Ecto neural progenitor cell (in vitro differentiated cells): ENCODE measurements at regions not wholly inside any gene's neighbourhood (a gene's known extent, or its start where the extent isn't known, plus 50 kb on each side); places are given as distances from the start of the nearest gene placed in this dataset.

Experiments used
- DNase-seq: peaks from one replicate; pipeline ENCODE4 v3.0.0-alpha.2; 2018; ENCODE audit warnings: low spot score

DNA sequence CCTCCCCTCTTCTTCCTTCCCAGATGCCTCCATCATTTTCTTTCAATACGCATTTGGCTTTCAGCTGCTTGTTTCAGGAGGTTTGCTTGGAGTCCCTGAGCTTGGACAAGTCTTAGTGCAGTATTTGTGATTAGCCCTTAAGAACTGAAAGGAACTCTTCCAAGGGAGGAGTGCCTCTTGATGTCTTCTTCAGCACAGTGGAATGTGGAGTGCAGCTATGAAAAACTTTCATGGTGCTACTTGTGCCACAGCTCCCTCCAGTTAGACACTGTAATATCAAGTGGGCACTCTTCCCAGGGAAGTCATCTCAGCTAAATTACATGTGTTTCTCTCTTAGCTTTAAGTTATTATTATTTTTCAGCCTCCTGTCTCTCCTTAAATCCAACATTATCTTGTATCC is 173.1 kb downstream of the NECTIN3 start:
- no peak for DNase-seq

DNA sequence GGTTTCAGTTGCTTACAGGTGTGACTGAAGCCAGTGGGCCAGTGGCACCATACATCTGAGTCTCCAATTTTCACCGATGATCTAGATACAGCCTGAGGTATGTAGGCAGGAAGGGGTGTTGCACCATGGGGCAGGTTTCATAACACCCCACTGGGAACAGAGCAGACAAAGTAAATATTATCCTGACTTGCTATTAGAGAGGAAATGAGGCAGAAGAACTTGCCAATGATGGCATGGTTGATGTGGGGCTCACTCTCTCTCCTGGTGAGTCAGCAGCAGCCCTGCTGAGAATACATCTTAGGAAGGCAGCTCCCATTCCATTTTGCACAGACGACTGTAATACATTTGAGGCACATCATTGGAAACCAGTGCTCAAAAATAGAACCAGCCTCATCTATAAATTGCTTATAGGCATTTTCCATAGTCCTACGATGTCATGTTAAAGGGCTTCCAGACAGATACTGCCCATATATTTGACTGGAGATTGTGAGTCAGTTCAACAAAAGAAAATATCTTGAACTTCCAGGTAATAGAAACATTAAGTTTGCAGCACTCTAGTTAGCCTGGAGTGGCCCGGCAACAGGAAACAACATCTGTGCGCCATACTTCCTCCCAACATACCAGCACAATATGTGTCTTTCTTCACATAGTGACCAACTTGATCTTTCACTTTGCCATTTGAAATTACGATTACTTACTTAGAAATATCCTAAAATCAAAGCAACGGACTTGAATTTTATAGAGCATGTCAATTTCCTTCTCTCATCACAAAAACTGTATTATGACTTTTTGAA is 175.5 kb downstream of the NECTIN3 start:
- no peak for DNase-seq

DNA sequence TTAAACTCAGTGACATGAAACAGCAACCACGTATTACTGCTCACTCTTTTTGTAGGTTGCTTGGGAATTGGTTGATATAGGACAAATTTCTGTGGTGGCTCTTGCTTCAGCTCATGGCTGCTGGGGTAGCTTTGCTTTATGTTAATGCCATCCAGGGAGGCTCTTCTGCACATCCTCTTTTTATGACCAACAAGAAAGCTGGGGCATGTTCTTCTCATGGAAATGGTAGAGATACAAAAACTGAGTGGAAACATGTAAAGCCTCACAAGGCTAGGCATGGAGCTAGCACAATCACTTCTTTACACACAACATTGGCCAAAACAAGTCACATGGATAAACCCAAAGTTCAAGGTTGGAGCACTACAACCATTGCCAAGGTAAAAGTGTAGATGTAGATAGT is 176.8 kb downstream of the NECTIN3 start:
- no peak for DNase-seq

DNA sequence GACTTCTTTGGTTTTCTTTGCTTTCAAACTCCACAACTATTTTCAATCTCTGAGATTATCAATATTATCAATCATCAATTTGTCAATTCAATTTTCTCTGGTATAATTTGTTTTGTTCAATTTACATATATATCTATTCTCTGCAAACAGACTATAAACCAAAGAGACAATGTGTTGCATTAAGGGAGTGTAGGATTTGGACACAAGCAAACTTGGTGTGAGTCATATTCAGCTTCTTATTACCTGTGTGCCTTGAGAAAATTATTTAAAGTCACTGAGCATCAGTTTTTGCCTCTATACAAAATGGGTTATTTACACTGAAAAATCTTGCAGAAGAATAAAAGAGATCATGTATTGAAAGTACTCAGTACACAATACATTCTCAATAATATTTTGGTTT is 177.8 kb downstream of the NECTIN3 start:
- no peak for DNase-seq

DNA sequence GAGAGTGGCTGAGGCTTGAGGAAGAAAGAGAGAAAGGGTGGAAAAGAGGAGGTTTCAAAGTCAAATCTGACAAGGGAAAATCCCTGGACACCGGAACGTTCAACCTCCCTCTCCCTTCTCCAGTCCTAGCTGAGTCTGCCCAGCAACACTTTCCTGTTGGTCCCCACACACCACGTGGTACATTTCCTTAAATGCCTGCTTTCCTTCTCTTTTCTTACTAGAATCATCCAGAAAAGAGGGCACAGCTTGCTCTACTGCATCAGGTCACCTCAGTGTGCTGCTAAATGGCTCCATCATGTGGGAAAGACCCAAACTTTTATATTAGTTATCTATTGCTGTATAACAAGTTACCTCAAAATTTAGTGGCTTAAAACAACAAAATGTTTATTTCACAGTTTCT is 181.2 kb downstream of the NECTIN3 start:
- no peak for DNase-seq

DNA sequence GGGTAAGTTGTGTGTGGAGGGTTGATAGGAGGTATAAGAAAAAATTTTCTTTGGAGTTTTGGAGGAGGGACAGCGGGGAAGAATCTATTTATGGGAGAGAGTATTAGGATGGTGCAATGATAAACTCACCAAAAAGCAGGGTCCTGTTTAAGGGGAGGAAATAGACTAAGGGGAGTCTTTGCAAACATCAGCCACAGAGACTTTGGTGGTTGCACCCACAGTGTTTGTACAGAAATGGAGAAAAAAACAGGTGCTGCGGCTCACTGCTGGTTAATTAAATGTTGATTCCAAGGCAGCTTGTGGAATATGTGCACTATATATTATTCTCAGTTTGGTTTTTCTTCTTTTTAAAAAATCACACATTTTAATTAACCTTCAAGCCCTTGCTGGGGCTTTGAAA is 182.1 kb downstream of the NECTIN3 start:
- no peak for DNase-seq

DNA sequence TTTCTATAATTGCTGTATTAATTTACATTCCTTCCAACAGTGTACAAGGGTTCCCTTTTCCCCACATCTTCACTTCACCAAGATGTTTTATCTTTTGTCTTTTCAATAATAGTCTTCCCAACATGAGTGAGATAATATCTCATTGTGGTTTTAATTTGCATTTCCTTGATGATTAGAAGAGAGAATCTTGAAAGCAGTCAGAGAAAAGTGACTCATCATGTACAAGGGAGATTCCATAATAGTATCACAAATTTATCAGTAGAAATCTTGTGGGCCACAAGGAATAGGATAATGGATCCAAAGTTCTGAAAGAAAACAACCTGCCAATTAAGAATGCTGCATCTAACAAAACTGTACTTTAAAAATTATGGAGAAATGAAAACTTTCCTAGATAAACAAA is 189.3 kb downstream of the NECTIN3 start:
- no peak for DNase-seq

DNA sequence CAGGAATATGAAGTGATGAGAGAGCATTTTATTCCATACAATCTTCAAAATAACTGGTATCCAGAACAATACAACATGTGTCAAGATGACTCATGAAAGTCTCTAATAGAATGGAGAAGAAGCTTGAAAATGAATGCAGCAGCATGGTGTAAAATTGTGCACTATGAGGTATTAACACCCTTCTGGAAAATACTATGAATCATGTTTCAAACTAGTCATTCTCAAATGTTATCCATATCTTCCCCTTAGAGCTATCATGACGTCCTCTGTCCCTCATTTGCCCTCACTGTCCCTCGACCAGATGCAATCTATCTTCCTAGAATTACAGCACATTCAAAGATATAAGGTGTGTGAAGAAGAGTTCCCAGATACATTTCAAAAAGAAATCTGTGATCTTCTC is 198.2 kb downstream of the NECTIN3 start:
- no peak for DNase-seq

DNA sequence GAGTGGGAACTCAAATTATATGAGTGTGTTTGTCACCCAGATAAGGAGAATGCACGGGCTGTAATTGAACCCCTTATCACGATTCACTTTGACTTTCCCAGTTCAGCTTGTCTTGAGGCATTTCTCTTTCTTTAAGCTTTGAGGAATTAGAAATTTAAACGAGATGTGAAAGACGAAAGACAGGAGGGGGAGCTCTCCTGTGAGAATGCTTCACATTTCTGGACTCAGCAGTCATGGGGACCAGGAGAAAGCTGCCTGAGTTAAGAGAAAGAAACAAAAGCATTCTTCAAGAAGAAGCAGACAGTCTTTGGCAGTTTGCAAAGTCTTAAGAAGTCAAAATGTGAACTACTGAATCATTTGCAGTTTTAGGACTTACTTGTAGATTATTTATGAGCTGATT is 205.6 kb downstream of the NECTIN3 start:
- DNase-seq: no peak

DNA sequence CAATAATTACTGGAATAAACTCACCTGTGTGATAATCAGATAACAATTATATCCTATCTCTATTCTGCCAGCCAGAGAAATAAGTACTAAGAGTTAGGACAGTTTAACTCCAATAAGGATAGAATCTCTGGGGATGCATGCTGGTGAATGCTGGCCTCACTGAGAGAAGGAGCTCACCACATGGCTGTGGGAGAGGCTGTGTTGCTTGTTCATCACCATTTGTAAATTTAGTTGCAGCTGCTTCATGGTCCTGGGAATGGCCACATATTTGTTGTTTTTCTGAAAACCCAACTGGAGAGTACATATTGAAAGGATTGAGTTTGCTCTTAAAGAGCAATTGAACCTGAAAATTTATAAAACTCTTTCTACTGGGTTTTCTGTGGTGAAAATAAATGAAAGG is 207.3 kb downstream of the NECTIN3 start:
- no peak for DNase-seq

DNA sequence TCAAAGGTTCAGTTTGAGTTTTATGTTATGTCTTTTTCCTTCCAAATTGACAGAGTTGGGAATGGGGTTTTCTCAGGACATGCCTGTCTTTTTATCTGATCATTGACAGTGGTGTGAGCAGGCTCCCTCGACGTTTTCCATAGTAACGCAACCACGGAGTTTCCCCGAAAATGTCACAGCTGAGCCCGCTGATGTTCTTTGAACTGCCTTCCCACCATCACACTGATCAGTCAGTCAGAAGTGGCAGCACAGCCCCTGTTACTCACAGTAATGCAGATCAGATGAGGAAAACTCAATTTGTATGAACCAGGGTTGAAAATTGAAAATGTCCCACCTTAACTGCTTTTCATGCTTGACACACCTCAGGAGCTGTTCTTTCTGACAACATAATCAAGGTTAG is 210.4 kb downstream of the NECTIN3 start:
- no peak for DNase-seq

DNA sequence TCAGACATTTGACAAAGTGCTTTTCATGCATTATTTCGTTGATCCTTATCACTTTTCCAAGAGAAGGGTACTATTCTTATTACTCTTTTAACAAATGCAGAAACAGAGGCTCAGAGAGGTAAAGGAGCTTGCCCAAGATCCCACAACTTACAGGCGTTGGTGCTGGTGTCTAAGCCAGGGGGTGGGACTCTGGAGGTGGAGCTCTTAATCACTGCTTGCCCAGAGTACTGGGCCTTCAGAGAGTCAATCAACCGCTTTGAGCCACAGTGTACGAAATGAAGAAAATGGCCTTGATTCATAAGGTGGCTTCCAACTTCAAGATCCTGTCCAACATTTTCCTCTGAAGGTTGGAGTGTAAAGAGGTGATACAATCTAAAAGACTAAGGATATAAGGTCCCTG is 211.5 kb downstream of the NECTIN3 start:
- DNase-seq: no peak

DNA sequence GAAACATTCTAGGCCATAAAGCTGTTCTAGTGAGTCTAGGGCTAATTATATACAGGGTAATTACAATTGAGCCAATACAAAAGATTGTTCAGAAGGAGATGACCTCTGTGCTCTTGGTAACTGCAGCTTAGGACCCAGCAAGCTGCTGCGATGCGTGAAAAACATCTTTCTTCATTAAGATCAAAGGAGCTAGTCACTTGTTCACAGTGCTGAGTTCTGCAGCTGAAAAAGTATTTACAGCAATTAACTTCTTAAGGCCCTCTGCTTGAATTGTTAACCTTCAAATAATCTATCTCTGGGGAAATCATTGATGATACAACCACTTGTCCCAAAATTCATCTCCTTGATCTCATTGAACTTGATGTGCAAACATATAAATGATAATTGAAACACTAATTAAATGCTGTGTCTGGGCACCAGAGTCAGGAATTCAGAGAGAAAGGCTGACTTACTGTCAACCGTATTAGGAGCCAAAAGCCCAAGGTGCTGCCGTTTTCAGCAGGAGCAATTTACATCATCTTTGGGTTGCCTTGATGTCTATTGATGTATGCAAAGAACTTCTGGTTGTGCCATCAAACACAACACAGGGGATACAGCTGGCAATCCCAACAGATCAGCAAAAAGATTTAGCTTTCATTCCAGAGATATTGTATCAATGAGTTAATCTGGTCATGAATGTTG is 213.0 kb downstream of the NECTIN3 start:
- DNase-seq: no peak

DNA sequence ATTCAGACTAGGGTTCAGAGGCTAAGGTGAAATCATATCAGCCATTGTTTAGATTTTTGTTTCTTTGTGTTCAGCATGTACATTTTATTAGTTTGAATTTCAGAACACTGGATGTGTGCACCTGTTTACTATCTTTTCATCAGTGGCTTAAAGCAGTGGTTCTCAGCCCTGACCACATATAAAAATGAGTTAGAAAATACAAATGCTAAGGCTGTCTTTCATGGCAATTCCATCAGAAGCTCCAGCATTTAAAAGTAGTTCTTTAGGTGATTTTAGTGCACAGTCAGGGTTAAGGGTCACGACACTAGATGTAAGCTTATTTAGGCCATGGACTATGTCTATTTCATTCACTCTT is 213.5 kb downstream of the NECTIN3 start:
- DNase-seq: no peak

DNA sequence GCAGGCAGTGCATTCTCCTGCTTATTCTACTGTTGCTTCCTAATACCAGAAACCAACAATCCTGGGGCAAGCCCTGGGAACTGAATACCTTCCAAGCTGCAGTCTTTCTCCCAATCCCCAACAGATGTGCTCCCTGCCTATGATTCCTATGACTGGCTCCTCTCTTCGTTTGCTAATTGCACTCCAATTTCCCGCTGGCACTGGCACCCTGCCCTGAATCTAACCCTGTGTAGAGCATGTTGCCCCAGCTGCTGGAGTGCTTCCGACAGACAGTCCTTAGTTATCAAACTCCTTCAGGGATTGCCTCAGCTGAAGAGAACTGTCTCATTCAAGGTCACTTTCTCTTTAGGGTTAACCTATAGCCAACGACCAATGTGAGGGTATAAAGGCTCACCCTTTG is 214.1 kb downstream of the NECTIN3 start:
- no peak for DNase-seq

DNA sequence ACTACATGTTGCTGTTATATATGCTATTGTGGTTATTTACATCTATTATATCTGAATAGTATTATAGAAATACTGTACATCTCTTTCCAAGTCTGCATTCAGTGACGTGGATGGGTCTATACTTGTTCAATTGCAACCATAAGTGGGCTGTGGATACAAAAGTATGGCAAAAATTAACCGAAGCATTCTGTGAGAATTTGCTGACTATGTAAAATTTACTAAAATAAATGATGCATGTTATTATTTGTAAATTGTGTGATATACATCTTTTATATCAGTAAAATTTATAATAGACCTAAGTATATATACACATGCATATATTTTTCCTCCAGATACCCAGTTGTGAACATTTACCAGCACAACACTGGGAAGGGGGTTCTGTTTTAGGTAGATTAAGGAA is 215.1 kb downstream of the NECTIN3 start:
- no peak for DNase-seq

DNA sequence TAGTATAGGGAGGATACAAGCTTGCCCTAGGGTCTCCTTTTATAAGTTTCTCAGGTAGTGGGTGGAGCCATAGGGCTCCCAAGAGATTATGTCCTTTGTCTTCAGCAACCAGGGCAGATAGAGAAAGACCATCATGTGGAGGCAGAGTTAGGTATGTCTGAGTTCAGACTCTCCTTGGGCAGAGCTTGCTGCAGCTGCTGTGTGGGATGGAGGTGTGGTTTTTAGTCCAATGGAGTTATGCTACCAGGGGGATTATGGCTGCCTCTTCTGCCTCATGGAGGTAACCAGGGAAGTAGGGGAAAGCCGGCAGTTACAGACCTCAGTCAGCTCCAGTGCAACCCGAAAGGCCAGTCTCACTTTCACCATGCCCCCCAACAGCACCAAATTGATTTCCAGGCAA is 220.5 kb downstream of the NECTIN3 start:
- DNase-seq: no peak

DNA sequence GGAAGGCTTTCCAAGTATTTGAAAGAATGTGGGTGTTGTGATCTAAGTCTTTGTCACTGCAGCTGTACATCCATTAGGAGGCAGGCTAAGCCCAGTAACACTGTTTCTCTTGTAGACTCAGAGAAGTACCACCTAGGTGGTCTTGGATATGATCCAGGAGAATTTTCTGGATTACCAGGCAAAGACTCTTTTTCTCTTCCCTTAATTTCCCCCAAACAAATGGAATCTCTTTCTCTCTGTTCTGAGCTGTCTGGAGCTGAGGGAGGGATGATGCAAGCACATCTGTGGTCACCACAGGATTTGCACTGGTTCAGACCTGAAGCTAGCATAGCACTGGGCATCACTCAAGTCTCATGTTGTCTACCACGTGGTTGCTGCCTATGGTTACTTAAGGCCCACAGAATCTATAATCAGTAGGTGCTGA is 227.6 kb downstream of the NECTIN3 start:
- no peak for DNase-seq

DNA sequence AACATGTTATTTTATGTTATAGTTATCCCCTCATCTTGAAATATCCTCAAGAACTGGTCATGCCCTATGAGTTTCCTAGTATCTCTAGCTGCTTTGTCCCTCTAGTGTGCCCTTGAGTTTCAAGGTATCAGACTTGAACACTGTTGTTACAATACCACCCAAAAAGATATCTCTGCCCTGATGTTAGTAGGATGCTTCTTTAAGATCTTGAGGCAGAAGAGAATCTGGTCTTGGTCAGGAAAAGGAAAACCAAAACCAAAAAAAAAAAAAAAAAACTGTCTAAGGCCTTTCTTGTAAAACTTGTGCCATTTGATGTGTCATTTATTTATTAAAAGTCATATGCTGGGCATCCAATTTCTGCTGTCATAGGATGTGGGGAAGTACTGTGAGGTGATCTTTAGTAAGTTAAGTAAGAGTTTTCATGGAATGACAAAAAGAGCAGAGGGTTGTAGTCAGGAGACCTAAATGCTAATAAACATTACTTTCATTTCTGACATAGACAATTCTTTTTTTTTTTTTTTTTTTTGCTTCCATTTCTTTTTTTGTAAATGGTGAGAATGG is 229.7 kb downstream of the NECTIN3 start:
- DNase-seq: no peak

DNA sequence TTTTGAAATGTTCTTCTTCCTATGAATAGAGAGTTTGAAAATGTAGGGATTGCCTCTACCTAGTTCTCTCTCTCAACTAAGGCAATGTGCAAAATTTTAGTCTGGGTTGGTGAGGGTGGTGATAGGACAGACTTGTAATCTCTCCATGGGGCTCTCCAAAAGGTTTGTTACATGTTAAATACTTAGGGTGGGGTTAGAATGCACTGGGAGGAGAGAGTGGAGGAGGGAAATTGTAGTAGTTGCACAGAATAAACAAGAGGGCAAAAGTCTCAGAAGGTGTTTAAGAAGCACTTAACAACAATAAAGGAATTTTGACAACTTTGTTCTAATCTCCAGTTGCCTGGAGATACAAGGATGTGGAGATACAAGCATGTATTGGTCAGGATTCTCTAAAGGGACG is 230.4 kb downstream of the NECTIN3 start:
- DNase-seq: no peak

DNA sequence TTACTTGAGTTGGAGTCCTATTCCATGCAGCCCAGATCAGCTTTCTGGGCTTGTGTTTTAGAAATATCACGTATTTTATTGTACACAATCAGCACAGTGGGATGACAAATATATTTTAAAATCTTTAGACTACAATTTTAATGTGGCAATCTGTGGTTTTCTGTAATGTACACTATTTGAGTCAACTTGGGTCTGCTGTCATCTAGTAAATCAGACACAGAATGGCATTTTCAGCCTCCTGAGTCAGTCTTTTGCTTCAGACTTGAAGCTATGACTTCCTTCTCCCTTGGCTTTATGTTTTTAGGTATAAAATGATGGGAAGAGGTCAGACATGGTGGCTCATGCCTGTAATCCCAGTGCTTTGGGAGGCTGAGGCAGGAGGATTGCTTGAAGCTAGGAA is 232.1 kb downstream of the NECTIN3 start:
- DNase-seq: no peak

DNA sequence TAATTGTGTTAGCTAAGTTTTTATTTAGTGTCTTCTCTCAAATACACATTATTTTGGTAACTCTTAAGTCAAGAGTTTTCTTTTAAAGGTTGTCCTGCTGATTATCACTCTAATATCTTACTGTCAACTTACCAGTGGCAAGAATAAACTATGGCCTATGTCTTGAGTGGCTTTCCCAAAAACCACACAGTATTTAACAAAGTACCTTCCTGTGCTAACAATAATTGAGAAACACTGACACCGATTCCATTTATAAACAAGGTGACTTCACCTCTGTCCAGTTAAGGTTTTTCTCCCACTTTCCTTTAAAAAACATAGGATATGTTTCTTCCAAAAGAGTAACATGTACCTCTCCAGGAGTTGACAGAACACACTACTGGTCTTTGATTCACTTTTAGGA is 234.3 kb upstream of the CD96 start:
- DNase-seq: no peak

DNA sequence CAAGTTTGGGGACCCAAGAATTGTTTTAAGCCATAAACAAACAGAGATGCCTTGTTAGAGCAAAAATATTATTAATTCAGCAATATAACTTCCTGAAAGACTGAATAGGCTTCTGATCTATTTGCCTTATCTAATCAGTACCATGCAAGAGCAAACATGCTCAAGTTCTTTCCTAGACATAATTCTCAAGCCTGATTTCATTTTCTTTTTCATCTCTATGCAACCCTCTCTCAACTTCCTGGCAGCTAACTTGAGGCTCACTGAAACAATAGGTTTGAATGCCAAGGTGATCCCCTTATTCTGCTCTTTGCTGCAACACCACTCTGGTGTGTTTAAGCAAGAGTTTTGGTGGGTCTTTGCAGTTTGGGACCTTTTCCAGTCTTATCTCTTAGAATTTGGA is 230.9 kb upstream of the CD96 start:
- DNase-seq: no peak
